PC-3 (cell line): ENCODE measurements at regions not wholly inside any gene's neighbourhood (a gene's known extent, or its start where the extent isn't known, plus 50 kb on each side); places are given as distances from the start of the nearest gene placed in this dataset.

ENCODE experiments used
- CTCF ChIP-seq: fragments of 300-600 bp; sonication (generic); conservative IDR thresholded peaks from 2 replicates; pipeline ENCODE4 v1.5.1; 2017; ENCODE audit warnings: antibody characterized with exemption, low read depth, mild to moderate bottlenecking, low read length
- EZH2phosphoT487 ChIP-seq: fragments of 300-600 bp; sonication (generic); IDR thresholded peaks from 2 replicates; pipeline ENCODE4 v1.6.1; 2018; ENCODE audit warnings: mild to moderate bottlenecking, antibody characterized with exemption, low read length, borderline replicate concordance

GRCh38 chr6:112744827-112745226, 397.7 kb downstream of the RFPL4B start:
- TF ChIP-seq CTCF, result no peak
- no peak for TF ChIP-seq EZH2phosphoT487
